ENCODE measurements at regions not wholly inside any gene's neighbourhood (a gene's known extent, or its start where the extent isn't known, plus 50 kb on each side); places are given as distances from the start of the nearest gene placed in this dataset.

- no peak overlapping the region for H3K4me3 ChIP-seq (ENCODE audit: low read depth in 1 of 2, low read length in 1 of 2)
- H3K27me3 ChIP-seq: no peaks in the 10 kb centered on the region
- no peak overlapping the region for H3K27ac ChIP-seq
- no peak for TF ChIP-seq CTCF (IDR thresholded peaks at IDR 0.05)
- H3K4me1 ChIP-seq (ENCODE audit: control insufficient read depth in 1 of 2, insufficient read depth in 1 of 2, low read depth in 1 of 2, low read length in 1 of 2): no peaks in the 10 kb centered on the region
- no peaks in the 10 kb centered on the region for H3K9me3 ChIP-seq
- no peaks in the 10 kb centered on the region for H3K36me3 ChIP-seq
Measured at GRCh38 chr11:122307476-122308035, 191.5 kb upstream of the BLID start.

- H3K27ac ChIP-seq: no peak overlapping the region
- no peaks in the 10 kb centered on the region for H3K27me3 ChIP-seq
- H3K4me3 ChIP-seq (ENCODE audit: low read depth in 1 of 2, low read length in 1 of 2): no peak overlapping the region
- TF ChIP-seq CTCF (IDR thresholded peaks at IDR 0.05): no peak
- no peaks in the 10 kb centered on the region for H3K9me3 ChIP-seq
- H3K36me3 ChIP-seq: no peaks in the 10 kb centered on the region
- H3K4me1 ChIP-seq (ENCODE audit: control insufficient read depth in 1 of 2, insufficient read depth in 1 of 2, low read depth in 1 of 2, low read length in 1 of 2): no peaks in the 10 kb centered on the region
Measured at GRCh38 chr11:122306831-122307391, 190.9 kb upstream of the BLID start.

- TF ChIP-seq CTCF (IDR thresholded peaks at IDR 0.05): no peak
- no peaks in the 10 kb centered on the region for H3K4me1 ChIP-seq (ENCODE audit: control insufficient read depth in 1 of 2, insufficient read depth in 1 of 2, low read depth in 1 of 2, low read length in 1 of 2)
- no peak overlapping the region for H3K27ac ChIP-seq
- no peaks in the 10 kb centered on the region for H3K36me3 ChIP-seq
- H3K4me3 ChIP-seq (ENCODE audit: low read depth in 1 of 2, low read length in 1 of 2): no peak overlapping the region
- H3K9me3 ChIP-seq: no peaks in the 10 kb centered on the region
- H3K27me3 ChIP-seq: no peaks in the 10 kb centered on the region
Measured at GRCh38 chr11:122305426-122306320, 189.7 kb upstream of the BLID start.

- Histone ChIP-seq H3K4me3 (ENCODE audit: low read depth in 1 of 2, low read length in 1 of 2) (no peak overlapping the region), H3K36me3 (no peaks in the 10 kb centered on the region), H3K4me1 (ENCODE audit: control insufficient read depth in 1 of 2, insufficient read depth in 1 of 2, low read depth in 1 of 2, low read length in 1 of 2) (no peaks in the 10 kb centered on the region), H3K27me3 (no peaks in the 10 kb centered on the region), H3K9me3 (no peaks in the 10 kb centered on the region), H3K27ac (no peak overlapping the region)
- TF ChIP-seq CTCF (IDR thresholded peaks at IDR 0.05): no peak
Measured at GRCh38 chr11:122304973-122305372, 189.0 kb upstream of the BLID start.

DNA sequence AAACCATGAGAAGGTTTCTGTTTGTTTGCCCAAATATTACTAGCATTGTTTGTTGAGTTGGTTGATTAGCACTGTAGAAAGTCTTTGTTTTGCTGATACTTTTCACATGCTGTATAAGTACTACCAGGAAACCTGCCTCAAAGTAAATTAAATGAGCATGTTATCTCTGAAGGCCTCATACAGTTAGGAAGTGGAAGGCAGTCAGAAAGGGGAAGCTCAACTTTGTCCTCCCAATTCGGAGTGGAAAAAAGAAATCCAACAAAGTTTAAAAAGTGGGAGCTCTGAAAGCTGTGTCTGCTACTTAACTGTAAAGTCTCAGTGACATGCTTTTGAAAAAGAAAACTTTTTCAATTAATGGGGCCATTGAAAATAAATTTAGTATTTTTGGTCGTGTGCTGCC lies 188.3 kb upstream of the BLID start:
- H3K27ac ChIP-seq: no peak overlapping the region
- no peaks in the 10 kb centered on the region for H3K9me3 ChIP-seq
- H3K4me3 ChIP-seq (ENCODE audit: low read depth in 1 of 2, low read length in 1 of 2): no peak overlapping the region
- TF ChIP-seq CTCF (IDR thresholded peaks at IDR 0.05): no peak
- no peaks in the 10 kb centered on the region for H3K4me1 ChIP-seq (ENCODE audit: control insufficient read depth in 1 of 2, insufficient read depth in 1 of 2, low read depth in 1 of 2, low read length in 1 of 2)
- no peaks in the 10 kb centered on the region for H3K36me3 ChIP-seq
- H3K27me3 ChIP-seq: no peaks in the 10 kb centered on the region

Measured in neutrophil (primary cell).